ENCODE measurements at regions not wholly inside any gene's neighbourhood (a gene's known extent, or its start where the extent isn't known, plus 50 kb on each side); places are given as distances from the start of the nearest gene placed in this dataset.
"Not testable (repeated sequence)": the region's sequence is repeated elsewhere in the genome, so short reads cannot be mapped to it uniquely, and the experiment has no call there.

DNA sequence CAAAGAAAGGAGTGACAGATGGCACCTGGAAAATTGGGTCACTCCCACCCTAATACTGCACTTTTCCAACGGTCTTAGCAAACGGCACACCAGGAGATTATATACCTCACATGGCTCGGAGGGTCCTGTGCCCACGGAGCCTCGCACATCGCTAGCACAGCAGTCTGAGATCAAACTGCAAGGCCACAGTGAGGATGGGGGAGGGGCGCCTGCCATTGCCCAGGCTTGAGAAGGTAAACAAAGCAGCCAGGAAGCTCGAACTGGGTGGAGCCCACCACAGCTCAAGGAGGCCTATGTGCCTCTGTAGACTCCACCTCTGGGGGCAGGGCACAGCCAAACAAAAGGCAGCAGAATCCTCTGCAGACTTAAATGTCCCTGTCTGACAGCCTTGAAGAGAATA is 1149.7 kb downstream of the DNAJB9 start:
- H3K4me1 ChIP-seq (ENCODE audit: control insufficient read depth in 2 of 2, insufficient read depth in 2 of 2, low read length in 2 of 2); H3K36me3 ChIP-seq (ENCODE audit: control insufficient read depth in 2 of 2, insufficient read depth in 2 of 2, low read length in 1 of 2); H3K4me3 ChIP-seq (ENCODE audit: low read length in 2 of 2); H3K9me3 ChIP-seq (ENCODE audit: control insufficient read depth in 2 of 2, insufficient read depth in 1 of 2, low read length in 1 of 2); DNase-seq (ENCODE audit: low read depth in 6 of 9, low spot score in 9 of 9); H3K27me3 ChIP-seq (ENCODE audit: control insufficient read depth in 2 of 2, insufficient read depth in 1 of 2, low read length in 1 of 2); H3K27ac ChIP-seq (ENCODE audit: low read depth in 1 of 2, low read length in 1 of 2): not testable (repeated sequence)
- WGBS = 94% methylated on average over 8 of the region's 8 CpGs

DNA sequence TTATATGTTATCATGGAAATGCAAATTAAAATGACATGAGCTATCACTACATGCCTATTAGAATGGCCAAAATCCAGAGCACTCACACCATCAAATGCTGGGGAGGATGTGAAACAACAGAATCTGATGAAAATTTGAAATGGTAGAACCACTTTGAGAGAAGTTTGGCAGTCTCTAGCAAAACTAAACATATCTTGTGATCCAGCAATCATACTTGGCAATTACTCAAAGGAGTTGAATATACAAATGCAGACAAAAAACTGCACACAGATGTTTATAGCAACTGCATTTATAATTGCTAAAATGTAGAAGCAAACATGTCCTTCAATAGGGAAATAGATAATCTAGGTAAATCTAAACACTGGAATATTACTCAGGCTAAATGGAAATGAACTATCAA is 1164.9 kb downstream of the DNAJB9 start:
- Histone ChIP-seq H3K4me1 (ENCODE audit: control insufficient read depth in 2 of 2, insufficient read depth in 2 of 2, low read length in 2 of 2) (no peaks in the 10 kb centered on the region), H3K27ac (ENCODE audit: low read depth in 1 of 2, low read length in 1 of 2) (no peak overlapping the region), H3K4me3 (ENCODE audit: low read length in 2 of 2) (no peak overlapping the region), H3K36me3 (ENCODE audit: control insufficient read depth in 2 of 2, insufficient read depth in 2 of 2, low read length in 1 of 2) (no peaks in the 10 kb centered on the region), H3K27me3 (ENCODE audit: control insufficient read depth in 2 of 2, insufficient read depth in 1 of 2, low read length in 1 of 2) (no peaks in the 10 kb centered on the region), H3K9me3 (ENCODE audit: control insufficient read depth in 2 of 2, insufficient read depth in 1 of 2, low read length in 1 of 2) (peaks cover 0 to 6% of the 10 kb centered on the region in 2 donors)
- DNase-seq (ENCODE audit: low read depth in 6 of 9, low spot score in 9 of 9) = no peak

DNA sequence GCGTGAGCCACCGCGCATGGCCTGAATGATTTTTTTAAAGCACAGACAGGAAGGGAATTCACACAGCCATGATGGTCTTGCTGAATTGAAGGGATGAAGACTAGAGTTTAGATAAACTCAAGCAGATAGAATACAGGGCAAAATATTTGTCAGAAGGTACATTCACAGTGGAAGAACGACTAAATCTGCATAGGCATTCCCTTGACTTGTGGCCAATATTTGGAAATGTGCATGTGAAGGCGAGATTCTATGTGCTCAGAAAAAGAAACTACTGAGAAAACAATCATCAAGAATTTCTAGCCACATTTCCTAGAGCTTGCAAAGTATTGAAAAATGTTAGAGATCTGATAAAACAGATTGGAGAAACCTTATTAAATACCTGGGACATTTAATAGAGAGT is 1166.2 kb downstream of the DNAJB9 start:
- Histone ChIP-seq H3K27ac (ENCODE audit: low read depth in 1 of 2, low read length in 1 of 2) (no peak overlapping the region), H3K27me3 (ENCODE audit: control insufficient read depth in 2 of 2, insufficient read depth in 1 of 2, low read length in 1 of 2) (no peaks in the 10 kb centered on the region), H3K9me3 (ENCODE audit: control insufficient read depth in 2 of 2, insufficient read depth in 1 of 2, low read length in 1 of 2) (peaks cover 0 to 4% of the 10 kb centered on the region in 2 donors), H3K4me1 (ENCODE audit: control insufficient read depth in 2 of 2, insufficient read depth in 2 of 2, low read length in 2 of 2) (no peaks in the 10 kb centered on the region), H3K36me3 (ENCODE audit: control insufficient read depth in 2 of 2, insufficient read depth in 2 of 2, low read length in 1 of 2) (no peaks in the 10 kb centered on the region), H3K4me3 (ENCODE audit: low read length in 2 of 2) (no peak overlapping the region)
- WGBS = 90% methylated on average over 5 of the region's 5 CpGs
- DNase-seq (ENCODE audit: low read depth in 6 of 9, low spot score in 9 of 9) = no peak

DNA sequence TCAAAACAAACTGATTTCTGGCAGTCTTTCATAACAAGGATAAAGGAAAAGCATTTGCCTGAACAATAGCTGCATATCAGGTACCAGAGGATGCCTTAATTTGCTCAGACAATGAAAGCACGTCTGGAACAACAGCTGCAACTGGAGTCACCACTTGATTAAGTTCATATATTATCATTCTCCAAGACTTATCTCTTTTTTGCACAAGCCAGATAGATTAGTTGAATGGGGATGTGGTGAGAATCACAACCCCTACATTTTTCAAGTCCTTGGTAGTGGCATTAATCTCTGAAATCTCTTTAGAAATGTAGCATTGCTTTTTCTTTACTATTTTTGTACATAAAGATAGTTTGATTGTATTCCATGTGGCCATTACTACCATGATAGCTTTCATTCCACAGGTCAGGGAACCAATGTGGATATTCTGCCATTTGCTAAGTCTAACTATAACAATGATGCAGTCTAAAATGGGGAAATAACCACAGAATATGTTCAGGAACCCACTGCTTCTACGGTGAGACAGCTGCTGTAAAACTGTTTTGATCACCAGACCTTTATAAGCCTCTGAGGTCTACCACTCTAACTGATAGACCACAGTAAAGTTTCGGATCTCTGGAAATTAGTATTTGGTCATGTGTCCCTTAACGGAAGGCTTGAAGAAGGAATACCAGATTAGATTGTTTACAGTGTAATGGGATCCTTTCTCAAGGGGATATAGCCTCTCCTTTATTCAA is 1176.2 kb downstream of the DNAJB9 start:
- no peak for DNase-seq (ENCODE audit: low read depth in 6 of 9, low spot score in 9 of 9)
- Histone ChIP-seq H3K36me3 (ENCODE audit: control insufficient read depth in 2 of 2, insufficient read depth in 2 of 2, low read length in 1 of 2) (no peaks in the 10 kb centered on the region), H3K4me3 (ENCODE audit: low read length in 2 of 2) (no peak overlapping the region), H3K9me3 (ENCODE audit: control insufficient read depth in 2 of 2, insufficient read depth in 1 of 2, low read length in 1 of 2) (no peaks in the 10 kb centered on the region), H3K27me3 (ENCODE audit: control insufficient read depth in 2 of 2, insufficient read depth in 1 of 2, low read length in 1 of 2) (no peaks in the 10 kb centered on the region), H3K4me1 (ENCODE audit: control insufficient read depth in 2 of 2, insufficient read depth in 2 of 2, low read length in 2 of 2) (no peaks in the 10 kb centered on the region), H3K27ac (ENCODE audit: low read depth in 1 of 2, low read length in 1 of 2) (no peak overlapping the region)
- WGBS = 71% methylated on average over 4 of the region's 4 CpGs

DNA sequence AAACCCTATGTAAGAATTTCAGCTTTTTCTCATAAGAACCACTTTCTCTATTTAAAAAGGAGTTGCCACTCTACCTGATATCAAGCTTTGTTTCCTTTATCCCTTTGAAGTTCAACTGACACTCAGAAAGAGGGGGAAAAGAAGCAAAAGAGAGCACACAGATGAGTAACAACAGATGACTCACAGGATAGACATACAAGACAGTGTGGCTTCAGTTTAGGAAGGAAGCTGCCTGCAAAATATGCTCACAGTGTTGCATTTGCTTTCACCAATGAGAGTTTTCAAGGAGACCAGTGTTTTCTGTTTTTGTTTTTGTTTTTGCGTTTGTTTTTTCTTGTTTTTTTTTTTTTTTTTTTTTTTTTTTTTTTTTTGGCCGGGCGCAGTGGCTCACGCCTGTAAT is 1181.6 kb downstream of the DNAJB9 start:
- no peaks in the 10 kb centered on the region for H3K4me1 ChIP-seq (ENCODE audit: control insufficient read depth in 2 of 2, insufficient read depth in 2 of 2, low read length in 2 of 2)
- WGBS = 96% methylated on average over 4 of the region's 4 CpGs

DNA sequence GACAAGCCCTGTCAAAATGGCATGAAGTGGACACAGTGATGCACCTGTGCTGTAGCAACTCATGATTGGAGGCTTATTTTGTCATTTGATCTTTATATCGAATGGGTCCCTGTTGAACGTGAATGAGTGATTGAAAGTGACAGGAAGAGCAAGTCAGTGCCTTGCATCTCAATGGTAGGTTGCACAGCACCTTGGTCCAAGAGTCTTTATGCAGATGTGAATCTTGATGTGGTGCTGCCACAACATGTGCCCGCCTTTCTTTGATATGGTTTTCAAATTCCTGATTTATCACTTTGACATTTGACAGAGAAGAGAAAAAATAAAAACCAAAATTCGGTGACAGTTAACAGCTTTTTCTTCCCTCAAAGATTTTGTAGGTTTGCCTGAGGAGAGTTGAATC is 1182.4 kb downstream of the DNAJB9 start:
- Histone ChIP-seq H3K4me1 (ENCODE audit: control insufficient read depth in 2 of 2, insufficient read depth in 2 of 2, low read length in 2 of 2) (no peaks in the 10 kb centered on the region), H3K27me3 (ENCODE audit: control insufficient read depth in 2 of 2, insufficient read depth in 1 of 2, low read length in 1 of 2) (no peaks in the 10 kb centered on the region), H3K27ac (ENCODE audit: low read depth in 1 of 2, low read length in 1 of 2) (no peak overlapping the region), H3K36me3 (ENCODE audit: control insufficient read depth in 2 of 2, insufficient read depth in 2 of 2, low read length in 1 of 2) (no peaks in the 10 kb centered on the region), H3K9me3 (ENCODE audit: control insufficient read depth in 2 of 2, insufficient read depth in 1 of 2, low read length in 1 of 2) (no peaks in the 10 kb centered on the region), H3K4me3 (ENCODE audit: low read length in 2 of 2) (no peak overlapping the region)
- 87% methylated on average over 4 of the region's 4 CpGs for WGBS
- no peak for DNase-seq (ENCODE audit: low read depth in 6 of 9, low spot score in 9 of 9)

More for the DNA sequence above, 1181.6 kb downstream of the DNAJB9 start:
- no peak overlapping the region for H3K27ac ChIP-seq (ENCODE audit: low read depth in 1 of 2, low read length in 1 of 2)
- H3K4me3 ChIP-seq (ENCODE audit: low read length in 2 of 2) = no peak overlapping the region
- H3K27me3 ChIP-seq (ENCODE audit: control insufficient read depth in 2 of 2, insufficient read depth in 1 of 2, low read length in 1 of 2) = no peaks in the 10 kb centered on the region
- no peaks in the 10 kb centered on the region for H3K36me3 ChIP-seq (ENCODE audit: control insufficient read depth in 2 of 2, insufficient read depth in 2 of 2, low read length in 1 of 2)
- no peak for DNase-seq (ENCODE audit: low read depth in 6 of 9, low spot score in 9 of 9)
- H3K9me3 ChIP-seq (ENCODE audit: control insufficient read depth in 2 of 2, insufficient read depth in 1 of 2, low read length in 1 of 2) = no peaks in the 10 kb centered on the region

DNA sequence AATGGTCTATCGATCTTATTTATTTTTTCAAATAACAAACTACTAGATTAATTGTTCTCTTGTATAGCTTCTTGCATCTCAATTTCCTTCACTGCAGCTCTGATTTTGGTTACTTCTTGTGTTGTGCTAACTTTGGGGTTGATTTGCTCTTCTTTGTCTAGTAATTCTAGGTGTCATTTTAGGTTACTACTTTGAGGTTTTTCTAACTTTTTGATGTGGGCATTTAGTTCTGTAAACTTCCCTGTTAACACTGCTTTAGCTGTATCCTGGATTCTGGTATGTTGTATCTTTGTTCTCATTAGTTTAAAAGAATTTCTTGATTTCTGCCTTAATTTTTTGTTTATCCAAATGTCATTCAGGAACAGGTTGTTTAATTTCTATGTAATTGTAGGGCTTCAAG is 1188.0 kb downstream of the DNAJB9 start:
- 93% methylated on average over 1 of the region's 1 CpG for WGBS
- no peak for DNase-seq (ENCODE audit: low read depth in 6 of 9, low spot score in 9 of 9)
- H3K4me3 ChIP-seq (ENCODE audit: low read length in 2 of 2) = no peak overlapping the region
- H3K36me3 ChIP-seq (ENCODE audit: control insufficient read depth in 2 of 2, insufficient read depth in 2 of 2, low read length in 1 of 2) = no peaks in the 10 kb centered on the region
- H3K27me3 ChIP-seq (ENCODE audit: control insufficient read depth in 2 of 2, insufficient read depth in 1 of 2, low read length in 1 of 2) = no peaks in the 10 kb centered on the region
- H3K4me1 ChIP-seq (ENCODE audit: control insufficient read depth in 2 of 2, insufficient read depth in 2 of 2, low read length in 2 of 2) = no peaks in the 10 kb centered on the region
- peaks cover 0 to 13% of the 10 kb centered on the region in 2 donors for H3K9me3 ChIP-seq (ENCODE audit: control insufficient read depth in 2 of 2, insufficient read depth in 1 of 2, low read length in 1 of 2)
- H3K27ac ChIP-seq (ENCODE audit: low read depth in 1 of 2, low read length in 1 of 2) = no peak overlapping the region

DNA sequence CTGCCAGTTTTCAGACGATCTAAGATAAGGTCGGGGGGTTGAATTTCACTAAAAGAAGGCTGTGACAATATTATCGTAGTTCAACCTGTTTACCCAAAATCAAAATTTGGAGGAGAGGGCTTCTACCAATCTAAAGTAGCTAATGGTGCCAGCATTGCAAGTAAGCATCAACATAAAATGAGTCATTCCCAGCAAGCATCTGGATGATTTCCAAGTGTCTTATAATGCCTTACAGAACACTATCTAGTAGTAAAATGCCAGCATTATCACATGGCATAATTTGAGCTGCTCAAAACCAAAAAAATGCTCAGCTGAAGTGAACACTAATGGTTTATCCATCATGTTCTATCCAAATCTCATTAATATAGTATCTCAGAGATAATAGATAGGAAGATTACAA is 1193.9 kb downstream of the DNAJB9 start:
- Histone ChIP-seq H3K27ac (ENCODE audit: low read depth in 1 of 2, low read length in 1 of 2) (no peak overlapping the region), H3K27me3 (ENCODE audit: control insufficient read depth in 2 of 2, insufficient read depth in 1 of 2, low read length in 1 of 2) (no peaks in the 10 kb centered on the region), H3K36me3 (ENCODE audit: control insufficient read depth in 2 of 2, insufficient read depth in 2 of 2, low read length in 1 of 2) (no peaks in the 10 kb centered on the region), H3K4me3 (ENCODE audit: low read length in 2 of 2) (no peak overlapping the region), H3K9me3 (ENCODE audit: control insufficient read depth in 2 of 2, insufficient read depth in 1 of 2, low read length in 1 of 2) (peaks cover 0 to 17% of the 10 kb centered on the region in 2 donors), H3K4me1 (ENCODE audit: control insufficient read depth in 2 of 2, insufficient read depth in 2 of 2, low read length in 2 of 2) (no peaks in the 10 kb centered on the region)
- 95% methylated on average over 3 of the region's 3 CpGs for WGBS
- no peak for DNase-seq (ENCODE audit: low read depth in 6 of 9, low spot score in 9 of 9)

DNA sequence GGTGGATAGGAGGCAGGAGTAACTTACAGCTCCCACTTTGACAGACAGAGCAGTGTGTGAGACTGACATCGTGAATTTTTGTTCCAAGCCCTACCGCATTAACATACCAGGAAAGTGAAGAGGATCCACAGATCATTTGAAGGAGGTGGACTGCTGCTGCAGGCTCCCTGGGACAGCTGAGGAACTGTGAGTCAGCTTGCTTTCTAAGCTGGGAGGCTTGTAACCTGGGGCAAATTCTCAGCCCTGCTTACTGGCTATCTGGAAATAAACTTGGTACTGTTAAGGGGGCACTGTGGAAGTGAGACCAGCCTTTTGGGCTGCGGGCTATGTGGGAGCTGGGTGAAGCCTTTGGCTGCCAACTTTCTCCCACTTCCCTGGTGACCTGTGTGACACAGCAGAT is 1202.5 kb downstream of the DNAJB9 start:
- no peaks in the 10 kb centered on the region for H3K36me3 ChIP-seq (ENCODE audit: control insufficient read depth in 2 of 2, insufficient read depth in 2 of 2, low read length in 1 of 2)
- H3K27ac ChIP-seq (ENCODE audit: low read depth in 1 of 2, low read length in 1 of 2) = no peak overlapping the region
- no peaks in the 10 kb centered on the region for H3K27me3 ChIP-seq (ENCODE audit: control insufficient read depth in 2 of 2, insufficient read depth in 1 of 2, low read length in 1 of 2)
- DNase-seq (ENCODE audit: low read depth in 6 of 9, low spot score in 9 of 9) = no peak
- H3K4me1 ChIP-seq (ENCODE audit: control insufficient read depth in 2 of 2, insufficient read depth in 2 of 2, low read length in 2 of 2) = no peaks in the 10 kb centered on the region
- WGBS = 93% methylated on average over 3 of the region's 3 CpGs
- no peak overlapping the region for H3K4me3 ChIP-seq (ENCODE audit: low read length in 2 of 2)
- peaks cover 0 to 9% of the 10 kb centered on the region in 2 donors for H3K9me3 ChIP-seq (ENCODE audit: control insufficient read depth in 2 of 2, insufficient read depth in 1 of 2, low read length in 1 of 2)
